ENCODE measurements at regions not wholly inside any gene's neighbourhood (a gene's known extent, or its start where the extent isn't known, plus 50 kb on each side); places are given as distances from the start of the nearest gene placed in this dataset.

DNA sequence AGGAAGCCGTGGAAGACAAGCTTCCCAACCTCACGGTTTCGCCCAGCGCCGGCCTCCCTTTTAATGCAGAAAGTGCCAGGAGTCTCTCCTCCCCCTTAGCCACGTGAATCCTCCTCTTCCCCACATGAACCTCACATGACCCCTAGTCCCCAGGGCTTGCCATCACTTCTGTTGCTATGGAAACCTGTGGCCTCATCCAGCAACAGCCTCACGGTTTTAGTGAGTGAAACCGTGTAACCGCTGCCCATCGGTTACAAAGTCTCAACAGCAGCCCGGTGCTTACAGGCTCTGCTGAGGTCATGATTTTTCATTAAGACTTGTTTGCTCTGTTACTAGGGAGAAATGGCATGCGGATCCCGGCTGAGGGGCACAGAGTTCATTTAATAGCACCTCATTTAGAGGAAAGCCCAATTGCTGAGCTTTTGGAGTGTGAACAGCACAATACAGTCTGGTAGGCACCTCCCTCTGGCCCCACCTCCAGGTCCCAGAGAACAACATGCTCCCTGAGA, 143.2 kb upstream of the BACE2 start:
- TF ChIP-seq, protein P1, sequence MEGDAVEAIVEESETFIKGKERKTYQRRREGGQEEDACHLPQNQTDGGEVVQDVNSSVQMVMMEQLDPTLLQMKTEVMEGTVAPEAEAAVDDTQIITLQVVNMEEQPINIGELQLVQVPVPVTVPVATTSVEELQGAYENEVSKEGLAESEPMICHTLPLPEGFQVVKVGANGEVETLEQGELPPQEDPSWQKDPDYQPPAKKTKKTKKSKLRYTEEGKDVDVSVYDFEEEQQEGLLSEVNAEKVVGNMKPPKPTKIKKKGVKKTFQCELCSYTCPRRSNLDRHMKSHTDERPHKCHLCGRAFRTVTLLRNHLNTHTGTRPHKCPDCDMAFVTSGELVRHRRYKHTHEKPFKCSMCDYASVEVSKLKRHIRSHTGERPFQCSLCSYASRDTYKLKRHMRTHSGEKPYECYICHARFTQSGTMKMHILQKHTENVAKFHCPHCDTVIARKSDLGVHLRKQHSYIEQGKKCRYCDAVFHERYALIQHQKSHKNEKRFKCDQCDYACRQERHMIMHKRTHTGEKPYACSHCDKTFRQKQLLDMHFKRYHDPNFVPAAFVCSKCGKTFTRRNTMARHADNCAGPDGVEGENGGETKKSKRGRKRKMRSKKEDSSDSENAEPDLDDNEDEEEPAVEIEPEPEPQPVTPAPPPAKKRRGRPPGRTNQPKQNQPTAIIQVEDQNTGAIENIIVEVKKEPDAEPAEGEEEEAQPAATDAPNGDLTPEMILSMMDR (conservative IDR thresholded peaks at IDR 0.05; ENCODE audit: low read depth, low read length), result no peak
- TF ChIP-seq POLR2A (IDR thresholded peaks at IDR 0.05; ENCODE audit: low read depth, low read length), result no peak
- TF ChIP-seq RAD21 (IDR thresholded peaks at IDR 0.05; ENCODE audit: low read length), result no peak
- no peak for TF ChIP-seq RFX5 (IDR thresholded peaks at IDR 0.05; ENCODE audit: low read depth, low read length)
- no peak for TF ChIP-seq MAFK (IDR thresholded peaks at IDR 0.05; ENCODE audit: low read depth, low read length)
- TF ChIP-seq SMC3 (IDR thresholded peaks at IDR 0.05; ENCODE audit: low read depth, low read length), result no peak
- TF ChIP-seq FOS (IDR thresholded peaks at IDR 0.05; ENCODE audit: low read depth, low read length), result no peak
- TF ChIP-seq CEBPB (IDR thresholded peaks at IDR 0.05; ENCODE audit: low read depth, low read length), result no peak
- no peak for TF ChIP-seq NFE2L2 (IDR thresholded peaks at IDR 0.05; ENCODE audit: low read depth, low read length)
- TF ChIP-seq BHLHE40 (IDR thresholded peaks at IDR 0.05; ENCODE audit: low read depth, low read length), result no peak
- no peak for TF ChIP-seq RCOR1 (IDR thresholded peaks at IDR 0.05; ENCODE audit: insufficient replicate concordance, low read length)
- TF ChIP-seq, protein P2, sequence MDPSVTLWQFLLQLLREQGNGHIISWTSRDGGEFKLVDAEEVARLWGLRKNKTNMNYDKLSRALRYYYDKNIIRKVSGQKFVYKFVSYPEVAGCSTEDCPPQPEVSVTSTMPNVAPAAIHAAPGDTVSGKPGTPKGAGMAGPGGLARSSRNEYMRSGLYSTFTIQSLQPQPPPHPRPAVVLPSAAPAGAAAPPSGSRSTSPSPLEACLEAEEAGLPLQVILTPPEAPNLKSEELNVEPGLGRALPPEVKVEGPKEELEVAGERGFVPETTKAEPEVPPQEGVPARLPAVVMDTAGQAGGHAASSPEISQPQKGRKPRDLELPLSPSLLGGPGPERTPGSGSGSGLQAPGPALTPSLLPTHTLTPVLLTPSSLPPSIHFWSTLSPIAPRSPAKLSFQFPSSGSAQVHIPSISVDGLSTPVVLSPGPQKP (IDR thresholded peaks at IDR 0.05; ENCODE audit: borderline replicate concordance, low read depth, low read length), result no peak
- TF ChIP-seq MXI1 (IDR thresholded peaks at IDR 0.05; ENCODE audit: borderline replicate concordance, low read depth, low read length), result no peak
- TF ChIP-seq, protein P3, sequence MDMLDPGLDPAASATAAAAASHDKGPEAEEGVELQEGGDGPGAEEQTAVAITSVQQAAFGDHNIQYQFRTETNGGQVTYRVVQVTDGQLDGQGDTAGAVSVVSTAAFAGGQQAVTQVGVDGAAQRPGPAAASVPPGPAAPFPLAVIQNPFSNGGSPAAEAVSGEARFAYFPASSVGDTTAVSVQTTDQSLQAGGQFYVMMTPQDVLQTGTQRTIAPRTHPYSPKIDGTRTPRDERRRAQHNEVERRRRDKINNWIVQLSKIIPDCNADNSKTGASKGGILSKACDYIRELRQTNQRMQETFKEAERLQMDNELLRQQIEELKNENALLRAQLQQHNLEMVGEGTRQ (IDR thresholded peaks at IDR 0.05; ENCODE audit: low read depth, low read length), result no peak
